ENCODE measurements at regions not wholly inside any gene's neighbourhood (a gene's known extent, or its start where the extent isn't known, plus 50 kb on each side); places are given as distances from the start of the nearest gene placed in this dataset.

DNA sequence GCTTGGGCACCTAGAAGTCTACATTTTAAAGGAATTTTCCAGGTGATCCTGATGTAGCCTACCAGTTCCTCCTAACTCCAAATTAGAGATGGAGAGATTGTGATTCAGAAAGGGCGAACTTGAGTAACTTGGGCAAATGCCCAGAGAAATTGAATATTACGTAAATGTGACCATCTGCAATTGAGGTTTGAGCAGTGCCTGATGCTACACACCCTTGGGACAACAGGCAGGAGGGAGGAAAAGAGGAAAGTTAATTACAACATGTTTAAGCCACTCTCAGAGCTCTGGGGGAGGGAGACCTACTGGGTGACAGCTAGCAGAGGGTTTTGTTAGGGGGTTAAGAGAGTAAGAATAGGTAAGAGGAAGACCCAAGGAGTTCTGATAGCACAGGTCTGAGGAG is 208.9 kb downstream of the LPIN1 start:
- H3K4me3 ChIP-seq (ENCODE audit: low read depth, low read length), result no peak overlapping the region
- H3K36me3 ChIP-seq (ENCODE audit: control insufficient read depth, insufficient read depth, low read length), result no peaks in the 10 kb centered on the region
- no peak overlapping the region for H3K9ac ChIP-seq (ENCODE audit: low read length)
- no peak overlapping the region for H3K27ac ChIP-seq (ENCODE audit: low read depth, low read length)
- H3K27me3 ChIP-seq (ENCODE audit: control insufficient read depth, insufficient read depth, low read length), result no peaks in the 10 kb centered on the region
- no peaks in the 10 kb centered on the region for H3K9me3 ChIP-seq (ENCODE audit: control insufficient read depth, insufficient read depth, low read depth, low read length)
- H3K4me1 ChIP-seq (ENCODE audit: control insufficient read depth, insufficient read depth, low read length), result no peaks in the 10 kb centered on the region; the same call in 1 of the 2 replicates

DNA sequence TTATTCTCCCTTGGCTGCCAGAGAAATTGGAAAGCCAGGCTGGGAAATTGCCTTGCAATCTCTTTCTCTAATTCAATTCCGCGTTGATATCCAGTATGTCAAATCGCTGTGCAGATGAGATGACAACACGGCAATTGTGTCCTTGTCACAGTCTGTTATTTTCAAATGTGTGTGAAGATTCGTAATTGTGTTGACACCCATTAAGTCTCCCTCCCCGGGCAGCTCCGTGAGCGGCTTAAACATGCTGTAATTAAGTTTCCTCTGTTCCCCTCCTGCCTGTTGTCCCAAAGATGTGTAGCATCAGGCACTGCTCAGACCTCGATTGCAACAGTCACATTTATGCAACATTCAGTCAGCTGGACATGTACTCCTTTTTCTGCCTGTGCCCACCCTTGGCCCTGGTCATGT is 209.5 kb downstream of the LPIN1 start:
- Histone ChIP-seq H3K9me3 (ENCODE audit: control insufficient read depth, insufficient read depth, low read depth, low read length) (no peaks in the 10 kb centered on the region), H3K4me3 (ENCODE audit: low read depth, low read length) (no peak overlapping the region), H3K9ac (ENCODE audit: low read length) (no peak overlapping the region)

DNA sequence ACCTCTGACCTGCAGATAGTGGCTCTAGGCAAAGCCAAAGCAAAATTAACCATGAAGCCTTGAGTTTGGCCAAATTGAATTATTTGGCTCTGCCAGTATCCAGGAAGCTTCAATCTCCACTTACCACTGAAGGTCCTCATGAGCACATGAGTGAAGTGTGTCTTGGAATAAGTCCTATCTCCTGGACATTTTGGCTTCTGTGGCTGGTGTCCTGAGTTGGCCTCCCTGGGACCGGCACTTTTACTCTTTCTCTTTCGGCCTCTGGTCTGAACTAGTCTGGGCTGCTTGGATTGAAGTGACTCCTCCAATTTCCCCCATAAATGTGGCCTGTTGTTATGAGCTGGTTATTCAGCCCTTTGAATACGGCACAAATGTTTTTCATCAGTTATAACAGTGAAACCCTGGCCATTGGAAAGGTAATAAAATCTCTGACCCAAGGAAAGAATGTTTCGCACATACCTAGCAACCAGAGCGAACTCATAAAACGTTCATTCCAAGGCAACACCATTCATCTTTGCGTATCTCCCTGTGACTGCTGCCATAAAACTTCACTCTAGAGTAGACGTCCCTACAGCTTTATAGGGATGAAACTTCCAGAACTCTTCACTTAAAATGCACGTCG is 216.4 kb downstream of the LPIN1 start:
- H3K4me1 ChIP-seq (ENCODE audit: control insufficient read depth, insufficient read depth, low read length), result no peaks in the 10 kb centered on the region
- H3K36me3 ChIP-seq (ENCODE audit: control insufficient read depth, insufficient read depth, low read length), result no peaks in the 10 kb centered on the region
- no peak overlapping the region for H3K4me3 ChIP-seq (ENCODE audit: low read depth, low read length)
- no peak overlapping the region for H3K9ac ChIP-seq (ENCODE audit: low read length)
- no peak overlapping the region for H3K27ac ChIP-seq (ENCODE audit: low read depth, low read length)
- H3K27me3 ChIP-seq (ENCODE audit: control insufficient read depth, insufficient read depth, low read length), result no peaks in the 10 kb centered on the region
- H3K9me3 ChIP-seq (ENCODE audit: control insufficient read depth, insufficient read depth, low read depth, low read length), result no peaks in the 10 kb centered on the region

More for the DNA sequence above, 209.5 kb downstream of the LPIN1 start:
- H3K36me3 ChIP-seq (ENCODE audit: control insufficient read depth, insufficient read depth, low read length), result no peaks in the 10 kb centered on the region
- H3K27me3 ChIP-seq (ENCODE audit: control insufficient read depth, insufficient read depth, low read length), result no peaks in the 10 kb centered on the region
- H3K27ac ChIP-seq (ENCODE audit: low read depth, low read length), result no peak overlapping the region
- H3K4me1 ChIP-seq (ENCODE audit: control insufficient read depth, insufficient read depth, low read length), result no peaks in the 10 kb centered on the region; the same call in 1 of the 2 replicates

DNA sequence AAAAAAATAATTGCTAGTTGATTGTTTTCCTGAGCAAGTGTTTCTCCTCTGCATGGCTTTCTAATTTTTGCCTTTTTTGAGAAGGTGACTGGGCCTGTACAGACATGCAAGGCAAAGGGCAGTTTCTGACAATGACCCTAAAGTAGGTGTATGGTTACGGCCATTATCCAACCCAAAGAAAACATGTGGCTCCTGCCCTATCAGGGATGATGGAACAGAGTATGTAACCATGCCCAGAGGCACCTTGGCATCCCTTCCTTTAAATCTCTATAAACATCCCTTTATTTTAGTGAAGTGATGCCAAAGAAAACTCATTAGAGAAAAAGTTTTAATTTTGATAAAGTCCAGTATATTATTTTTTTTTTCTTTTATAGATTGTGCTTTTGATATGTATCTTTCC is 217.5 kb downstream of the LPIN1 start:
- no peak overlapping the region for H3K9ac ChIP-seq (ENCODE audit: low read length)
- H3K27ac ChIP-seq (ENCODE audit: low read depth, low read length), result no peak overlapping the region
- H3K36me3 ChIP-seq (ENCODE audit: control insufficient read depth, insufficient read depth, low read length), result no peaks in the 10 kb centered on the region
- no peaks in the 10 kb centered on the region for H3K9me3 ChIP-seq (ENCODE audit: control insufficient read depth, insufficient read depth, low read depth, low read length)
- no peaks in the 10 kb centered on the region for H3K4me1 ChIP-seq (ENCODE audit: control insufficient read depth, insufficient read depth, low read length)
- no peak overlapping the region for H3K4me3 ChIP-seq (ENCODE audit: low read depth, low read length)
- no peaks in the 10 kb centered on the region for H3K27me3 ChIP-seq (ENCODE audit: control insufficient read depth, insufficient read depth, low read length)

- H3K9me3 ChIP-seq (ENCODE audit: control insufficient read depth, insufficient read depth, low read depth, low read length), result no peaks in the 10 kb centered on the region
- no peak overlapping the region for H3K27ac ChIP-seq (ENCODE audit: low read depth, low read length)
- no peak overlapping the region for H3K4me3 ChIP-seq (ENCODE audit: low read depth, low read length)
- no peak overlapping the region for H3K9ac ChIP-seq (ENCODE audit: low read length)
- H3K4me1 ChIP-seq (ENCODE audit: control insufficient read depth, insufficient read depth, low read length), result no peaks in the 10 kb centered on the region
- H3K27me3 ChIP-seq (ENCODE audit: control insufficient read depth, insufficient read depth, low read length), result no peaks in the 10 kb centered on the region
- H3K36me3 ChIP-seq (ENCODE audit: control insufficient read depth, insufficient read depth, low read length), result no peaks in the 10 kb centered on the region
Measured at GRCh38 chr2:11967946-11968465, 221.6 kb downstream of the LPIN1 start.

DNA sequence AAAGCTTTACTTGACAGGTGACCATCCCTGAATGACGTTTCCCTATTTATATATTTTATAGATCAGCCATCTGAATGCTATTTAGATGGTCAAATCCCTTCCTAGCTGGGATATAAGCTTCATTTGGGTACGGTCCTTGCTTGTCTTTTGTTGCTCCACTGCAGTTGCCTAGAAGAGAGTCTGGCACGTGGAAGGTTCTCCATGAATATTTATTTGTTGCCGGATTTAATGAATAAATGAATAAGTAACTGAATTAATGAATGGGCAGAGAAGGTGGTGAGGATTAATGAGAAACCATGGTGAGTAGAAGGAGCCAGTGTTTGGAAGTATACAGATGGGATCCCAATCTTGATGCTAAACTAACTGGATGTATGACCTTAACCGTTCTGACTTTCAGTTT is 222.1 kb downstream of the LPIN1 start:
- no peak overlapping the region for H3K9ac ChIP-seq (ENCODE audit: low read length)
- H3K27me3 ChIP-seq (ENCODE audit: control insufficient read depth, insufficient read depth, low read length), result no peaks in the 10 kb centered on the region
- H3K9me3 ChIP-seq (ENCODE audit: control insufficient read depth, insufficient read depth, low read depth, low read length), result no peaks in the 10 kb centered on the region
- no peaks in the 10 kb centered on the region for H3K4me1 ChIP-seq (ENCODE audit: control insufficient read depth, insufficient read depth, low read length)
- no peak overlapping the region for H3K4me3 ChIP-seq (ENCODE audit: low read depth, low read length)
- H3K36me3 ChIP-seq (ENCODE audit: control insufficient read depth, insufficient read depth, low read length), result no peaks in the 10 kb centered on the region
- H3K27ac ChIP-seq (ENCODE audit: low read depth, low read length), result no peak overlapping the region

- Histone ChIP-seq H3K27ac (ENCODE audit: low read depth, low read length) (no peak overlapping the region), H3K4me3 (ENCODE audit: low read depth, low read length) (no peak overlapping the region), H3K4me1 (ENCODE audit: control insufficient read depth, insufficient read depth, low read length) (no peaks in the 10 kb centered on the region), H3K9ac (ENCODE audit: low read length) (no peak overlapping the region), H3K36me3 (ENCODE audit: control insufficient read depth, insufficient read depth, low read length) (no peaks in the 10 kb centered on the region), H3K27me3 (ENCODE audit: control insufficient read depth, insufficient read depth, low read length) (no peaks in the 10 kb centered on the region), H3K9me3 (ENCODE audit: control insufficient read depth, insufficient read depth, low read depth, low read length) (no peaks in the 10 kb centered on the region)
Measured at GRCh38 chr2:11969774-11970173, 223.3 kb downstream of the LPIN1 start.

GRCh38 chr2:11974573-11974972 is 228.1 kb downstream of the LPIN1 start:
- Histone ChIP-seq H3K4me1 (ENCODE audit: control insufficient read depth, insufficient read depth, low read length) (peaks cover 5% of the 10 kb centered on the region), H3K4me3 (ENCODE audit: low read depth, low read length) (no peak overlapping the region), H3K36me3 (ENCODE audit: control insufficient read depth, insufficient read depth, low read length) (no peaks in the 10 kb centered on the region), H3K9me3 (ENCODE audit: control insufficient read depth, insufficient read depth, low read depth, low read length) (peaks cover 2% of the 10 kb centered on the region; the same call in 1 of the 2 replicates), H3K9ac (ENCODE audit: low read length) (no peak overlapping the region), H3K27me3 (ENCODE audit: control insufficient read depth, insufficient read depth, low read length) (no peaks in the 10 kb centered on the region), H3K27ac (ENCODE audit: low read depth, low read length) (no peak overlapping the region)

- Histone ChIP-seq H3K27me3 (ENCODE audit: control insufficient read depth, insufficient read depth, low read length) (no peaks in the 10 kb centered on the region), H3K9me3 (ENCODE audit: control insufficient read depth, insufficient read depth, low read depth, low read length) (peaks cover 2% of the 10 kb centered on the region; the same call in 1 of the 2 replicates), H3K36me3 (ENCODE audit: control insufficient read depth, insufficient read depth, low read length) (no peaks in the 10 kb centered on the region), H3K27ac (ENCODE audit: low read depth, low read length) (no peak overlapping the region), H3K9ac (ENCODE audit: low read length) (no peak overlapping the region), H3K4me1 (ENCODE audit: control insufficient read depth, insufficient read depth, low read length) (peaks cover 9% of the 10 kb centered on the region), H3K4me3 (ENCODE audit: low read depth, low read length) (no peak overlapping the region)
Measured at GRCh38 chr2:11975373-11975772, 228.9 kb downstream of the LPIN1 start.

DNA sequence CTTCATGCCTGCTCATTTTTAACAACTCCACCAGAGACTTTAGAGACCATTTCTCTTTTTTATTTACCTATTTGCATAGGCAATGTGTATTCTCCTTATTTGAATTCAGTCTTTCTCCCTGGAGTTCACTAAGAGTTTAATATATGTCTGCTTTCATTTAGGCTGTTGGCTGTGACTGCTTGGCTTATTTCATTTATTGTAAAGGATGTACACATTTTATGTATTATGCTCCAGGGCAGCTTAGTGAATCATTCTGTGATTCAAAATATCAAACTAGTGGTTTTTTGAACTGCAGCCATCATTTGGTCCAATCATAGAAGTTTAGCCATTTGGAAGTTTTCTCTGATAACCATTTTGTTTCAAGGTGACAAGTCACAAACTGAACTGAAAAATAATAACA is 229.6 kb downstream of the LPIN1 start:
- Histone ChIP-seq H3K4me3 (ENCODE audit: low read depth, low read length) (no peak overlapping the region), H3K4me1 (ENCODE audit: control insufficient read depth, insufficient read depth, low read length) (peaks cover 9% of the 10 kb centered on the region)

GRCh38 chr2:11977766-11978524 is 231.5 kb downstream of the LPIN1 start:
- H3K27ac ChIP-seq (ENCODE audit: low read depth, low read length), result no peak overlapping the region
- no peak overlapping the region for H3K4me3 ChIP-seq (ENCODE audit: low read depth, low read length)
- peaks cover 6% of the 10 kb centered on the region; the same call in 1 of the 2 replicates for H3K9me3 ChIP-seq (ENCODE audit: control insufficient read depth, insufficient read depth, low read depth, low read length)
- H3K27me3 ChIP-seq (ENCODE audit: control insufficient read depth, insufficient read depth, low read length), result no peaks in the 10 kb centered on the region
- H3K4me1 ChIP-seq (ENCODE audit: control insufficient read depth, insufficient read depth, low read length), result peaks cover 9% of the 10 kb centered on the region
- H3K36me3 ChIP-seq (ENCODE audit: control insufficient read depth, insufficient read depth, low read length), result no peaks in the 10 kb centered on the region
- no peak overlapping the region for H3K9ac ChIP-seq (ENCODE audit: low read length)

More for the DNA sequence above, 229.6 kb downstream of the LPIN1 start:
- no peak overlapping the region for H3K27ac ChIP-seq (ENCODE audit: low read depth, low read length)
- no peaks in the 10 kb centered on the region for H3K36me3 ChIP-seq (ENCODE audit: control insufficient read depth, insufficient read depth, low read length)
- H3K9me3 ChIP-seq (ENCODE audit: control insufficient read depth, insufficient read depth, low read depth, low read length), result peaks cover 2% of the 10 kb centered on the region; the same call in 1 of the 2 replicates
- no peak overlapping the region for H3K9ac ChIP-seq (ENCODE audit: low read length)
- H3K27me3 ChIP-seq (ENCODE audit: control insufficient read depth, insufficient read depth, low read length), result no peaks in the 10 kb centered on the region
